NB4 (cell line): ENCODE measurements at regions not wholly inside any gene's neighbourhood (a gene's known extent, or its start where the extent isn't known, plus 50 kb on each side); places are given as distances from the start of the nearest gene placed in this dataset.

ENCODE experiments used
- MYC ChIP-seq: IDR thresholded peaks from 2 replicates; pipeline ENCODE4 v1.6.1; 2011; ENCODE audit warnings: low read depth, low read length
- POLR2A ChIP-seq: IDR thresholded peaks from 2 replicates; pipeline ENCODE4 v1.6.1; 2011; ENCODE audit warnings: mild to moderate bottlenecking; ENCODE audit not compliant: insufficient read length; ENCODE audit errors: extremely low read depth
- TF ChIP-seq, protein P1 (sequence below): IDR thresholded peaks from one replicate; pipeline ENCODE4 v1.5.1; 2012; ENCODE audit warnings: low read depth, low read length
- TF ChIP-seq, protein P2 (sequence below): IDR thresholded peaks from 2 replicates; pipeline ENCODE4 v1.6.1; 2011; ENCODE audit warnings: low read depth, low read length

DNA sequence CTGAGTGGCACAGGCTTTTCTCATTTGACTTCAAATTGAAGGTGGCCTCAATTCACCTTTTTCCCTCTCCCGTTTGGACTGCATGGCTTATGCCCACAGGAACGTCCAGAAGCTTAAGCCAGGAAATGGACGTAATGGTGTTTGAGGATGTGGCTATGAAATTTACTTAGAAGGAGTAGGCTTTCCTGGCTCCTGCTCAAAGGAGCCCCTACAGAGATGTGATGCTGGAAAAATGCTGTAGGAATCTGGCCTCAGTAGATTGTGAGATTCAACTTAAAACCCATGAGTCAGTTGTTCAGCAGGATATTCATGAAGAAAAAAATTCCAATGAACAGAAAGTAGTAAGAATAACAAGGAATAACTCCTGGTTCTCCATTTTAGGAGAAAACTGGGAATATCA, 129.0 kb downstream of the ICOS start:
- TF ChIP-seq POLR2A (no peak), MYC (no peak)
- TF ChIP-seq, protein P1, sequence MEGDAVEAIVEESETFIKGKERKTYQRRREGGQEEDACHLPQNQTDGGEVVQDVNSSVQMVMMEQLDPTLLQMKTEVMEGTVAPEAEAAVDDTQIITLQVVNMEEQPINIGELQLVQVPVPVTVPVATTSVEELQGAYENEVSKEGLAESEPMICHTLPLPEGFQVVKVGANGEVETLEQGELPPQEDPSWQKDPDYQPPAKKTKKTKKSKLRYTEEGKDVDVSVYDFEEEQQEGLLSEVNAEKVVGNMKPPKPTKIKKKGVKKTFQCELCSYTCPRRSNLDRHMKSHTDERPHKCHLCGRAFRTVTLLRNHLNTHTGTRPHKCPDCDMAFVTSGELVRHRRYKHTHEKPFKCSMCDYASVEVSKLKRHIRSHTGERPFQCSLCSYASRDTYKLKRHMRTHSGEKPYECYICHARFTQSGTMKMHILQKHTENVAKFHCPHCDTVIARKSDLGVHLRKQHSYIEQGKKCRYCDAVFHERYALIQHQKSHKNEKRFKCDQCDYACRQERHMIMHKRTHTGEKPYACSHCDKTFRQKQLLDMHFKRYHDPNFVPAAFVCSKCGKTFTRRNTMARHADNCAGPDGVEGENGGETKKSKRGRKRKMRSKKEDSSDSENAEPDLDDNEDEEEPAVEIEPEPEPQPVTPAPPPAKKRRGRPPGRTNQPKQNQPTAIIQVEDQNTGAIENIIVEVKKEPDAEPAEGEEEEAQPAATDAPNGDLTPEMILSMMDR: no peak
- TF ChIP-seq, protein P2, sequence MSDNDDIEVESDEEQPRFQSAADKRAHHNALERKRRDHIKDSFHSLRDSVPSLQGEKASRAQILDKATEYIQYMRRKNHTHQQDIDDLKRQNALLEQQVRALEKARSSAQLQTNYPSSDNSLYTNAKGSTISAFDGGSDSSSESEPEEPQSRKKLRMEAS: no peak
